GM19025 (cell line): ENCODE measurements at regions not wholly inside any gene's neighbourhood (a gene's known extent, or its start where the extent isn't known, plus 50 kb on each side); places are given as distances from the start of the nearest gene placed in this dataset.
A peak's percentile ranks its signal among the peaks of the same experiment; 100 is the strongest.

Source experiments
- ATAC-seq: cut with Tn5 transposase; IDR thresholded peaks from one replicate; pipeline ENCODE4 v1.9.1; 2021; ENCODE audit warnings: mild to moderate bottlenecking, low read depth, moderate library complexity; ENCODE audit not compliant: unreplicated experiment

- peak; percentile 64 for ATAC-seq
These were observed 533.1 kb downstream of the ETS1 start for GRCh38 chr11:128053981-128054931.

GRCh38 chr11:128052912-128053641 lies 534.3 kb downstream of the ETS1 start:
- no peak for ATAC-seq

- no peak for ATAC-seq
These were observed 539.2 kb downstream of the ETS1 start for GRCh38 chr11:128048121-128048520.

- no peak for ATAC-seq
These were observed 540.3 kb downstream of the ETS1 start for GRCh38 chr11:128047026-128047425.

DNA sequence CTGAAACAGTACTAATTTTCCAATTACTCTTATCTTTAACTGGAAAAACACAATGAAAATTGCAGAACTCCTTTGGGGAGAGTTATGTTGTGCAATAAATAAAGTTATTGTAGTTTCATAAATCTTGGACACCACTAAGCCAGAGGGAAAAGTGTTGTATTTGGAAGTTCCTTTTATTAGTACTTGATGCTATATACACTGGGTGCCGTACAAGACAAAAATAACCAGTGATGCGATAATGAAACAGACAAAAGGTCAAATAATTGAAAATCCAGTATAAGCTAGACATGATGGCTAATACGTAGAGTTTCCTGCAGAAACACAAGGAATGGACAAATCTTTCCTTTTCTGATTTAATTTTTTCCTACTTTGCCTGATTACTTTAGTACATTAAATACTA lies 541.1 kb downstream of the ETS1 start:
- no peak for ATAC-seq

DNA sequence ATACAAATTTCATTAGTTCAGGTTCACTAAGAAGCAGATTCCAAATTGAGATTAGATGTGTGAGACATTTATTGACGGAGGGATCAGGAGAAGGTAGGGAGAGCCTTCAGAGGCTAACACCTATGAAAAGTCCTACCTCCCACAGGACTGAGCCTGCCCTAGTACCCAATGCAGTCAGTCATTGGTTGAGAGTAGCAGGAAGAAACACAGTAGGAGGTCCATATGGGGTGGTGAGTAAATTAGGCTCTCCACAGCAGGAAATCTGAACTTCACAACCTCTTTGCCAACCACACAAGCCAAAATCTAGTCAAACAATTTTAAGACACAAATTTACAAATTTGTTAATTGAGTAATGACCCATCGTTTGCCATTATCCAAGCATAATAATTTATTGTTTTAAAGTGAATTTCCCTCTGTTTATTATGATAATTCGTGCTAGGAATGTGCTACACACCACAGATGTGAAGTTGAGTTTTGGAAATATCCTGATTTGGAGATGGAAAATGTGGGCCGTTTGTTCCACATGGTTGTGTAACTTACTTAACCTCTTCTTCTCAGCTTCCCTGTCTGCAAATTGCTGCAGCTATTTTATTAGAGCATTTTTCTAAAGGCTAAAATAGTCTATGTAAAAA lies 542.1 kb downstream of the ETS1 start:
- ATAC-seq, result no peak

GRCh38 chr11:128042290-128042751 lies 545.0 kb downstream of the ETS1 start:
- no peak for ATAC-seq

DNA sequence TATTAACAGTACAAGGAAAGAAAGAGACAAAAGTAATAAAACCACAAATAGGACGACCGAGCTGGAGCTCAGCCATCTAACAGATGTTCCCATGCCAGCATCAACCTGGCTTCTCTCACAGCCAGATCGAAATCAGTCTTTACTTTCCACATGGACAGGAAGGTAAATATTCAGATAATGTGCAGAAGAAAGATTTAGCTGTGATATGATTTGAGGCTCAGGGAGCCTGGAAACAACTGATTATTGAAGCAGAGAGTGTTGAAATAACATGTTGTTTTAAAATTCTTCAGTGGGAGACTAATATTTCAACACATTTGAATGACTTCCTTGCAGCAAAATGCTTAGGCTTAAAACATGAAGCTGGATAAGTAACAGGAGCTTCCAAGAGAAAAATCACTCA lies 546.8 kb downstream of the ETS1 start:
- ATAC-seq, result no peak

DNA sequence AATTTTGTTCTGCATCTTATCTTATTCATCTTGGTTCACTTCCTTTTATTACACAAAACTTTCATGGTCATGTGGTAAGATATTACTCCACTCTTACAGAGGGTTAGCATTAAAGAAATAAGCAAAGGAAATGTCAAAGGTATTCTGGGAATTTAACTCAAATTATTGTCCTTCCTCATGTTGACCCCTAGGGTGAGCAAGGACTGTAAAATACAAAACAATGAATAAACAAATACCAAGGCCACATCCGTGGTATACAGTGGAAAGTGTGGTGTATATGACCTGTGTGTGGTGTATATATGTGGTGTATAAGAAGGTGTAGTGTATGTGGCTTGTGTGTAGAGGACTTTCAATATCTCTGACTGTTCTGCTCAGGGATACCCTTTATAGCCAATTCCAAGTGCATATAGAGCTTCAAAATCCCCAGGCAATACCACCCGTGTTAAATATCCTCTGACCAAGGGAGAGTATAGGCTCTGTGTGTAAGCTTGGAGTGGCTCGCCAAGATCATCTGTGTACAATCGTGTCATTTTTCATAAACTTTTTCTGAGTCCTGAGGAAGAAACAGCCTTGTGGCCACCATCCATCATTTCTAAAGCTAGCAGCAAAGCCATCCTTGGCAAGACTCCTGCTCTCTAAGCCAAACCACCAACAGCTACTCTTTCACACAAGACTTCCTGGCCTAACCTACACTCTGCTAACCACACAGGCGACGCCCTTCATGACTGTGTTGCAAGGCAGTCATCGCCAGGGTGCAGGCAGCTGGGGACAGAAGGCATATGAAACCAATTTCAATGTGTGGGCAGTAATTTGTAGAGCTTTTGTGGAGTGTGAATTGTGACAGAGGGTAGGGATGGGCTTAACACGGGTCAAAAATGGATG lies 548.0 kb downstream of the ETS1 start:
- peak; percentile 68 for ATAC-seq

DNA sequence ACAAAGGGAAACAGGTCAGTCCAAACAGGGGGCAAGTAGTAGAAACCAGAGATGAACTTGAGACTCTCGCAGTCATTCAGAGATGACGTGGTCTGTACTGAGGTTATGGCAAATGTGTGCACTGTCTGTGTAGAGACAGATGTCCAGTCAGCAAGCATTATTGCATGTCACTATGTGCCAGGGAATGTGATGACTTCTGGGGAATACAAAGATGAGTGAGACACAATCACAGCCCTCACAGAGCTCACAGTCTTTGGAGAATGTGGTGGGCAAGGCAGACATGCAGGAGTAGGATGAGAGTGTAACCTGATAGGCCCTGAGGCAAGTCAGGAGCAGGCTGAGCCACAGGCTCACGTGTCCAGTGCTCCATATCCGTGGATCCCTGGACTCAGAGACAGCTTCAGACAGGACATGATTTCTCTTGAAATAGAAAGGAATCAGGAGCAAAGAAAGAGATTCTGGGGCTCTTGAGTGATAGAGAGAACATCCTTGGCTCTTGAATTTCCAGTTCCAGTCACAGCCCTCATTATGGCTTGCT lies 550.7 kb downstream of the ETS1 start:
- no peak for ATAC-seq

DNA sequence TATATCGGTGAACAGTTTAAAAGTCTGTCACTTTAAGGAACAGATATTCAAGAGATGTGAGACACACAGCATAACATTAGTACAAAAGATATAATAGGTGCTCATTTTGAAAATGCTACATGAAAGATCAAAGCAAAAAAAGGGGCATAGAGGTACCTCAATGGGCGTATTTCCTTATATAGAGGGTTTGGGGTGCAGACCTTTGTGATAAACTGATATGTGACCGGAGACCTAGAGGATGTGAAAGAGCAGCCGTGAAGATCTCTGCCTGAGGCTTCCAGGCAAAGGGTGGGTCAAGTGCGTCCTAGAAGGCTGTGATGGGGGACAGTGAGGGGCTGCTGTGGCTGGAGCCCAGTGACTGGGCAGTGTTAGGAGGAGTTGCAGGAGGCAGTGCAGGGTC lies 551.4 kb downstream of the ETS1 start:
- no peak for ATAC-seq

- ATAC-seq, result peak; percentile 79
These were observed 555.7 kb downstream of the ETS1 start for GRCh38 chr11:128031538-128032134.

- ATAC-seq, result no peak
These were observed 558.1 kb downstream of the ETS1 start for GRCh38 chr11:128029219-128029722.

DNA sequence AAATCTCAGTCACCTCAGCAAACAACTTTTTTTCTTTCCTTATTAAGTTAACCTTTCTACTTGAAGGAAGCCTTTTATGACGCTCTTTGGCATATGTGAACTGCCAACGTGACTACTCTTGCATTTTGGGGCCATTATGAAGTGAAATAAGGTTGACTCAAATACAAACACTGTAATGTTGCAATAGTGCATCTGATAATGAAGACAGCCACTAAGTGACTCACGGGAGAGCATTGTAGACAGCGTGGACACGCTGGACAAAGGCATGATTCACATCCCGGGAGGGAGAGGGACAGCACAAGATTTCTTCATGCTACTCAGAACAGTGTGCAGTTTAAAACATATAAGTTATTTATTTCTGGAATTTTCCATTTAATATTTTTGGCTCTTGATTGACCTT lies 560.8 kb downstream of the ETS1 start:
- no peak for ATAC-seq

DNA sequence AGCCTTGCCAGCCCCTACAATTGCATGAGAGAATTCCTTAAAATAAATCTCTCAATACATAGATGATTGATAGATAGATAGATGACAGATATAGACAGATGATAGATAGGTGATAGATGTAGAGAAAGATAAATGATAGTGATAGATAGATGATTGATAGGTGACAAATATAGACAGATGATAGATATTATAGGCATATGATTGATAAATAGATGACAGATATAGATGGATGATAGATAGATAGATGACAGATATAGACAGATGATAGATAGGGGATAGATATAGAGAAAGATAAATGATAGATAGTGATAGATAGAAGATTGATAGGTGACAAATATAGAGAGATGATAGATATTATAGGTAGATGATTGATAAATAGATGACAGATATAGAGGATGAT lies 564.6 kb downstream of the ETS1 start:
- ATAC-seq, result no peak

- ATAC-seq, result no peak
These were observed 565.4 kb downstream of the ETS1 start for GRCh38 chr11:128022007-128022368.

DNA sequence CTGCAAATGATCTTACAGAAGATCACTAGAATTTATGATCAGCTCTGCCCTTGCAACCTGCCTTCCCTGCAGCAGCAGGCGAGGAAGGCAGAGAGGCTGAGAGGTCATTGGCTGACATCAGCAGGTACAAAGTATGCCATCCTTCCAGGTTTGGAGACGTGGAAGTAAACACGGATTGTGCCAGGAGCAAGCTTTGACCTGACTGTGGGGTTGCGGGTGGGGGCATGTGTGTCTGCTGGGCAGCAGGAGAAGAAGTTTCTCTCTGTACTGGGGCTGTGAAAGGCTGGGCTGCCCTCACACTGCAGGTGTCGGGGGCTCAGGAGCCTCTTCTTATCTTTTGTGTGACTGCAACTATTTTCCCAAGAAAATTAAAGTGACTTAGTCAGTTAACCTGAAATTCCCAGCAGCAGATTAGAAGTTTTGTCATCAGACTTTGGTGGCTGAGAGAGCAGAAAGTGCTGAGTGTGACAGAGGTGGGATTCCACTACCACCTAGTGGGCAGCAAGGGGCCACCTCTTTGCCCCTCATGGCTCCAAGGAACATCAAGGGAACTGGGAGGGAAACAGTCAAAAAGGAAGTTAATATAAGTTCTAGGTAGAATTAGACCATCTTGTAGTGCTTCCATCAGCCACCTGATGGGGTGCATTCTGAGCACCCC lies 565.9 kb downstream of the ETS1 start:
- ATAC-seq, result no peak

GRCh38 chr11:128018692-128019091 lies 568.7 kb downstream of the ETS1 start:
- ATAC-seq, result no peak

DNA sequence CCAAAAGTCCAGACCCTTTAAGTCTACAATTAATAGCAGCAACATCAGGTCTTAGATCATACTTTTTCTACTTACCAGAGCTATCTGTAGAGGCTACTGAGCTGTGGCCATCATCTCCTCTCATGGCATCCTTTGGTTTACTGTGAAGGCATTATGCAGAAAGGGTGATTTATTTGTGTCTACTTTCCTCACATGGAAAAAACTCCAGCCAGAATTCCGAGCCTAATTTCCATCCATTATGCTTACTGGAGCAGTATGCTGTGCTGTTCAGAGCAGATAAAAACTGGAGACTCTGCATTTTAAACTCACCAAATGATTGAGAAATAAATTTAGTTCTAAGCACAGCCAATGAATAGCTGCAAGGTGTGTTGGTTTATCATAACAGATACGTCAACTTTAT lies 581.8 kb downstream of the ETS1 start:
- ATAC-seq, result no peak
